Peyer's patch (tissue), 4 donors: ENCODE measurements at regions not wholly inside any gene's neighbourhood (a gene's known extent, or its start where the extent isn't known, plus 50 kb on each side); places are given as distances from the start of the nearest gene placed in this dataset.

ENCODE experiments used
- DNase-seq, 3 donors: peaks; one replicate each; pipeline ENCODE4 v3.0.0-alpha.2; 2017 to 2019
- H3K27ac ChIP-seq, 4 donors: fragments of 200-600 bp; sonication (generic); one replicate each; pipeline ENCODE4 v1.5.1; 2016 to 2019
- H3K27me3 ChIP-seq, 2 donors: fragments of 200-600 bp; sonication (generic); one replicate each; pipeline ENCODE4 v1.5.1; 2019
- H3K36me3 ChIP-seq, 3 donors: fragments of 200-600 bp; sonication (generic); one replicate each; pipeline ENCODE4 v1.5.1; 2016 to 2019
- H3K4me1 ChIP-seq, 4 donors: fragments of 200-600 bp; sonication (generic); one replicate each; pipeline ENCODE4 v1.5.1; 2016 to 2019
- H3K4me3 ChIP-seq, 4 donors: fragments of 200-600 bp; sonication (generic); 1 replicate in 3 of 4; 2 replicates in 1 of 4; pipeline ENCODE4 v1.5.1; 2016 to 2019; ENCODE audit warnings: mild to moderate bottlenecking in 1 of 4
- H3K9me3 ChIP-seq, 4 donors: fragments of 200-600 bp; sonication (generic); one replicate each; pipeline ENCODE4 v1.5.1; 2016 to 2019; ENCODE audit warnings: mild to moderate bottlenecking in 1 of 4
- POLR2A ChIP-seq, 2 donors: fragments of 450-650 bp; IDR thresholded peaks; one replicate each; pipeline ENCODE4 v1.5.1; 2017; ENCODE audit warnings: antibody characterized with exemption in 2 of 2, mild to moderate bottlenecking in 2 of 2, moderate library complexity in 2 of 2
- TF ChIP-seq, protein P1 (sequence below), 6 experiments: fragments of 450-650 bp in 4 of 6; fragments of 200-600 bp in 2 of 6; sonication (generic) in 1 of 6; IDR thresholded peaks; one replicate each; pipeline ENCODE4 v1.5.1; 2017 to 2019; ENCODE audit warnings: antibody characterized with exemption in 6 of 6, mild to moderate bottlenecking in 3 of 6, moderate library complexity in 1 of 6

DNA sequence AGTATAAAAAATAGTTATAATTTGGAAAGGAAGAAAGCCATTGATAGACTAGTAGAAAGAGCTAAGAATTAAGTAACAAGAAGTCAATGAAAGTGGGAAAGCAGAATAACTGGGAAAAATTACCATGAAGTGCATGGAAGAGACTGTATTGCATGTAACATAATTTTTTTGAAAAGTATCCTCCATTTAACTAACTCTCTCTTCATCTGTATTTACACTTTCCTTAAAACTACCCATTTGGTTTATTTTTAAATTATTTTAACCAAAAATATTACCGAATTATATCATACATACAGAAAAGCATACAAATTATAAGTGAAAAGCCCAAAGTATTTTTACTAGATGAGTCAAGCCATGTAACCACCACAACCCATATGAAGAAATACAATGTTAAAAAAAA lies 1009.9 kb upstream of the SEMA6D start:
- H3K27me3 ChIP-seq: no peaks in the 10 kb centered on the region
- H3K4me1 ChIP-seq: no peaks in the 10 kb centered on the region
- no peaks in the 10 kb centered on the region for H3K9me3 ChIP-seq
- H3K36me3 ChIP-seq: no peaks in the 10 kb centered on the region
- TF ChIP-seq, protein P1, sequence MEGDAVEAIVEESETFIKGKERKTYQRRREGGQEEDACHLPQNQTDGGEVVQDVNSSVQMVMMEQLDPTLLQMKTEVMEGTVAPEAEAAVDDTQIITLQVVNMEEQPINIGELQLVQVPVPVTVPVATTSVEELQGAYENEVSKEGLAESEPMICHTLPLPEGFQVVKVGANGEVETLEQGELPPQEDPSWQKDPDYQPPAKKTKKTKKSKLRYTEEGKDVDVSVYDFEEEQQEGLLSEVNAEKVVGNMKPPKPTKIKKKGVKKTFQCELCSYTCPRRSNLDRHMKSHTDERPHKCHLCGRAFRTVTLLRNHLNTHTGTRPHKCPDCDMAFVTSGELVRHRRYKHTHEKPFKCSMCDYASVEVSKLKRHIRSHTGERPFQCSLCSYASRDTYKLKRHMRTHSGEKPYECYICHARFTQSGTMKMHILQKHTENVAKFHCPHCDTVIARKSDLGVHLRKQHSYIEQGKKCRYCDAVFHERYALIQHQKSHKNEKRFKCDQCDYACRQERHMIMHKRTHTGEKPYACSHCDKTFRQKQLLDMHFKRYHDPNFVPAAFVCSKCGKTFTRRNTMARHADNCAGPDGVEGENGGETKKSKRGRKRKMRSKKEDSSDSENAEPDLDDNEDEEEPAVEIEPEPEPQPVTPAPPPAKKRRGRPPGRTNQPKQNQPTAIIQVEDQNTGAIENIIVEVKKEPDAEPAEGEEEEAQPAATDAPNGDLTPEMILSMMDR (IDR thresholded peaks at IDR 0.05): no peak
- no peak for TF ChIP-seq POLR2A (IDR thresholded peaks at IDR 0.05)
- no peak overlapping the region for H3K4me3 ChIP-seq
- no peak for DNase-seq
- no peak overlapping the region for H3K27ac ChIP-seq

DNA sequence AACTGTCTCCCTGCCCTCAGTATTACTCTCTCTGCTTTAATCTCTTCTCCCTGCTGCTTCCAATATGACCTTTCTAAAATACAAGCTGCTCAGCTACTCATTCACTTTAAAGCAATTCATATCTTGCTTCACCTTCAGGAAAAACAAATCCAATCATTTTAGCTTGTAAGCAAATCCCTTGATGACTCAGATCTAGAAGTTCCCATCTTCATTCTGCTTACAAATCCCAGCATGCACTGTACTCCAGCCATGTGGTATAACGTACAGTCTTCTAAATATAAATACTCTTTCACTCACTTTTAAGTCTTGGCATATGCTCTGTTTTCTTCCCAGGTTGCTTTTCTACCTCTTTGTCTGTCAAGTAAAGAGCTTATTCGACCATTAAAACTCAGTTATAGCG lies 1009.1 kb upstream of the SEMA6D start:
- Histone ChIP-seq H3K9me3 (no peaks in the 10 kb centered on the region), H3K36me3 (no peaks in the 10 kb centered on the region), H3K4me1 (no peaks in the 10 kb centered on the region), H3K4me3 (no peak overlapping the region), H3K27me3 (no peaks in the 10 kb centered on the region), H3K27ac (no peak overlapping the region)
- no peak for DNase-seq
- TF ChIP-seq, protein P1 (IDR thresholded peaks at IDR 0.05): no peak
- no peak for TF ChIP-seq POLR2A (IDR thresholded peaks at IDR 0.05)

DNA sequence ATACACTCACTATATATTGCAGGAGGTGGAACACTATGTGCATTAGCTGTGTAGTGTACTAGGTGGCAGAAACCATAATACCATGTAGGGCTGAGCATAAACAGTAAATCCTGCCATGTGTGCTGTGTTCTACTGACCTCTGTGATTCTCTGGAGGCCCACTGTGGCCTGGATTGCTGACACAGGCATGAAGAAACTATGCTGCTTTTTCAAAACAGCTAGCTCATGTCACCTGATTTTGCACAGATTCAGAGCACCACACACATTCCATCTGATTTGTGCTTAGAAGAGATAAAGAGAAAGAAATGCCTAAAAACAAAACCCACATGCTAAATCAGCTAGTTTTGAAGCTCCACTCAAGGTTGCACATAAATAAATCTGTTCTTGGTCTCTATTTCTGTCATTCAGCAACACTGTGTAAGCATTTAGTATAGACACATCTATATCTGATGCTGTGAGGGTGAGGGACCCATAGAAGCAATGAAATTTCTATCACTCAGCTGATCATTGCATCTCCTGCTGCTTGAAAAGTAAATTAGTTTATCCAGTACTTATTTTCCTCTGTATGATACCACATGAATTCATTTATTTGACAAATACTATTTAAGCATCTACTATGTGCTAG lies 1007.7 kb upstream of the SEMA6D start:
- Histone ChIP-seq H3K27ac (no peak overlapping the region), H3K27me3 (no peaks in the 10 kb centered on the region), H3K36me3 (no peaks in the 10 kb centered on the region), H3K4me3 (no peak overlapping the region), H3K4me1 (no peaks in the 10 kb centered on the region), H3K9me3 (no peaks in the 10 kb centered on the region)
- TF ChIP-seq, protein P1 (IDR thresholded peaks at IDR 0.05): no peak
- TF ChIP-seq POLR2A (IDR thresholded peaks at IDR 0.05): no peak
- no peak for DNase-seq

DNA sequence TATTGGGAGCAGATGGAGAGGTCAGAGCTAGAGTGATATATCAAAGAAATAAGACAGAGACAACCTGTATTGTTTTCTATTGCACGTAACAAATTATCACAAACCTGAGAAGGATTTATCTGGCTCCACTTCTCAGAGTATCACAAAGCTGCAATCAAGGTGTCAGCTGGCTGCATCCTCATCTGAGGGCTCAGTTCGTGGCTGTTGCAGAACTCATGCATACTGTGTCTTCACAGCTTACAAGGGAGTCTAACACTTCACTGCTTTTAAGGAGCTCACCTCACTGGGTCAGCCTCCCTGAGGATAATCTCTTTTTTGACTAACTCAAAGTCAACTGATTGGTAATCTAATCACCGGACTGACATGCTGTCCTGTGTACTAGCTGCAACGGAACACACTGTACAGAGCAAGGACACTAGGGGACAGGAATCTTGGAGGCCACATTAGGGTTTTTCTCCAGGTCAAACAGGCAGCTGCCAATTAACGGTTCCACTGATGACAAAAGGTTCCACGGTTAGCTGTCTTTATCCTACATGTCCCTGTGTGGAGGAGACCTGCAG lies 1006.8 kb upstream of the SEMA6D start:
- Histone ChIP-seq H3K4me3 (no peak overlapping the region), H3K27me3 (no peaks in the 10 kb centered on the region), H3K36me3 (no peaks in the 10 kb centered on the region), H3K9me3 (no peaks in the 10 kb centered on the region), H3K27ac (no peak overlapping the region), H3K4me1 (no peaks in the 10 kb centered on the region)
- DNase-seq: no peak
- no peak for TF ChIP-seq POLR2A (IDR thresholded peaks at IDR 0.05)
- TF ChIP-seq, protein P1 (IDR thresholded peaks at IDR 0.05): no peak

DNA sequence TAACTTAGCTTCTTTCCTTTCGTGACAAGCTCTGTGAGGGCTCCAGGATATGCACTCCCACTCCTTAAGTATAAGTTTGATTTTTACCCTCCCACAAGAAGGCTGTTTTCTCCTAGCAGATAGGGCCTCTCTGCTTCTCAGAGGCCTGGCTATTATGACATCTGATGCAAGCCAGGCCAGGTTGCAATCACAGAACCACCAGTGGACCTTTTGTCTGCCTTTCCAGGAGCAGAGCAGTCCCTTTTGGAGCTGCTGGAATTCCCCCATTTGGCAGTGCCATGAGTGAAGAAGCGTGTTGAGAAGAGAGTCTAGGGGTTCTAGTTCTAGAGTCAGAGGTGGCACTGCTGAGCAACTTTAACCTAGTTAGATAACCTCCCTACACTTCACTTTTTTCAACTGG lies 1004.3 kb upstream of the SEMA6D start:
- Histone ChIP-seq H3K4me1 (no peaks in the 10 kb centered on the region), H3K27ac (no peak overlapping the region), H3K27me3 (no peaks in the 10 kb centered on the region), H3K9me3 (no peaks in the 10 kb centered on the region), H3K36me3 (no peaks in the 10 kb centered on the region), H3K4me3 (no peak overlapping the region)
- no peak for DNase-seq
- TF ChIP-seq POLR2A (IDR thresholded peaks at IDR 0.05): no peak
- TF ChIP-seq, protein P1 (IDR thresholded peaks at IDR 0.05): no peak
